ENCODE measurements at regions not wholly inside any gene's neighbourhood (a gene's known extent, or its start where the extent isn't known, plus 50 kb on each side); places are given as distances from the start of the nearest gene placed in this dataset.

DNA sequence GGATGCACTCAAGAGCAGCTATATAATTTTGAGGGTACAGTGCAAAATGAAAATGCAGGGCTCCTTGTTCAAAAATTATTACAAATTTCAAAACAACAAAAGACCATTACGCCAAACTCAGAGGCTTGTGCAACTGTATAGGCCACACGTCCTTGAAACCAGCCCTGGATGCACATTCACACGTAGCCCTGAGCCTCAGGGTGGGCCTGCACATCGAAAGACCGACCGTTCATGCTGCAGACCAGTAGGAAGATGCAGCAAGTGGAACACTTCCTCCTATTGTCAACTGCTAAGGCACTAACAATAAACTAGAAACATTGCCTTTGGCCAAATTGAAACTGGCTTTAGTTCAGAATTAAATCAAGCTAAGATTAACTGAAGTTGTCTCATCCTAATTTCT, 174.7 kb downstream of the SHOX2 start:
- TF ChIP-seq, protein P1, sequence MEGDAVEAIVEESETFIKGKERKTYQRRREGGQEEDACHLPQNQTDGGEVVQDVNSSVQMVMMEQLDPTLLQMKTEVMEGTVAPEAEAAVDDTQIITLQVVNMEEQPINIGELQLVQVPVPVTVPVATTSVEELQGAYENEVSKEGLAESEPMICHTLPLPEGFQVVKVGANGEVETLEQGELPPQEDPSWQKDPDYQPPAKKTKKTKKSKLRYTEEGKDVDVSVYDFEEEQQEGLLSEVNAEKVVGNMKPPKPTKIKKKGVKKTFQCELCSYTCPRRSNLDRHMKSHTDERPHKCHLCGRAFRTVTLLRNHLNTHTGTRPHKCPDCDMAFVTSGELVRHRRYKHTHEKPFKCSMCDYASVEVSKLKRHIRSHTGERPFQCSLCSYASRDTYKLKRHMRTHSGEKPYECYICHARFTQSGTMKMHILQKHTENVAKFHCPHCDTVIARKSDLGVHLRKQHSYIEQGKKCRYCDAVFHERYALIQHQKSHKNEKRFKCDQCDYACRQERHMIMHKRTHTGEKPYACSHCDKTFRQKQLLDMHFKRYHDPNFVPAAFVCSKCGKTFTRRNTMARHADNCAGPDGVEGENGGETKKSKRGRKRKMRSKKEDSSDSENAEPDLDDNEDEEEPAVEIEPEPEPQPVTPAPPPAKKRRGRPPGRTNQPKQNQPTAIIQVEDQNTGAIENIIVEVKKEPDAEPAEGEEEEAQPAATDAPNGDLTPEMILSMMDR (IDR thresholded peaks at IDR 0.05): no peak
- no peak for ATAC-seq
- H3K9me3 ChIP-seq: no peaks in the 10 kb centered on the region
- H3K36me3 ChIP-seq: no peaks in the 10 kb centered on the region
- H3K27me3 ChIP-seq (ENCODE audit: low read depth): no peaks in the 10 kb centered on the region
- no peak for DNase-seq
- intact Hi-C loops (cut with DNase I): no loop called here
- H3K27ac ChIP-seq: no peak overlapping the region
- no peaks in the 10 kb centered on the region for H3K4me1 ChIP-seq
- no peak overlapping the region for H3K4me3 ChIP-seq

DNA sequence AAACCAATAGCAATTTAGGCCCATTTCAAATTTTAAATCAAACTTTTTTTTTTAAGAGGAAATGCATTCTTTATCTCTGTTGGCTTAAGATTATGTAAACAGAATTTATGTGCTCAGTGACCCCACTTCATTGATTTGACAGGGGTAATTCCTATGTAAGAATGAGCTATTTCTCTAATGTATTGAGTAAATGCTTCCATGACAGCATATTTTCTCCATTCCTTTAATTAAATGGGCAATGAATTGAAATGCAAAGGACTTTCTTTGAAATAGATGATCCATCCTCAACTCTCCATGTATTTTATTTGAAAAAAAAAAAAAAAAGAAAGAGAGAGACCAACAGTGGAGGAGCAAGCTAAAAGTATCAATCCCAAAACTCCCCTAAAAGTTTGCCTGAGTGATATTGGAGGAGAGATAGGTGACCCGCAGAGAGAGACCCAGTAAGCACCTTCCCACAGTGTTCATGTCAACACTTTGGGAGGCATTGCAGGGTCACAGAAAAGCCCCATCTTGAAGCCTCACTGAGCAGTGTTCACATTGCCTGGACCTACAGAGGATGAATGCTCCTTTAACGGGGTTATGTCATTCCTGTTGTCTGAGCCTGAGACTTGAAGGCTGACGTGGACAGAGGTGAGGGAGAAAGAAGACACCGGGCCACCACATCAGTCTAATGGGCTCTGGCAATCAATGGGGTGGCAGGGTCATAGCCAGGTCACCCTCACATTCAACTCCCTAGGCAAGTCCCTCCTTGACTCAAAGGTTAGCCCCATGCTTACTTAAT, 176.0 kb downstream of the SHOX2 start:
- Histone ChIP-seq H3K4me3 (no peak overlapping the region), H3K9me3 (no peaks in the 10 kb centered on the region), H3K36me3 (no peaks in the 10 kb centered on the region), H3K27ac (no peak overlapping the region), H3K4me1 (no peaks in the 10 kb centered on the region), H3K27me3 (ENCODE audit: low read depth) (no peaks in the 10 kb centered on the region)
- TF ChIP-seq, protein P1 (IDR thresholded peaks at IDR 0.05): no peak
- intact Hi-C loops (cut with DNase I): no loop called here
- no peak for ATAC-seq
- no peak for DNase-seq

- intact Hi-C loops (cut with DNase I): no loop called here
- H3K9me3 ChIP-seq: no peaks in the 10 kb centered on the region
- H3K4me1 ChIP-seq: no peaks in the 10 kb centered on the region
- no peaks in the 10 kb centered on the region for H3K36me3 ChIP-seq
- no peak overlapping the region for H3K4me3 ChIP-seq
- ATAC-seq (no peak), DNase-seq (no peak)
- TF ChIP-seq, protein P1 (IDR thresholded peaks at IDR 0.05): no peak
- no peaks in the 10 kb centered on the region for H3K27me3 ChIP-seq (ENCODE audit: low read depth)
- H3K27ac ChIP-seq: no peak overlapping the region
Observed at GRCh38 chr3:157926822-157927221, 179.4 kb downstream of the SHOX2 start.

DNA sequence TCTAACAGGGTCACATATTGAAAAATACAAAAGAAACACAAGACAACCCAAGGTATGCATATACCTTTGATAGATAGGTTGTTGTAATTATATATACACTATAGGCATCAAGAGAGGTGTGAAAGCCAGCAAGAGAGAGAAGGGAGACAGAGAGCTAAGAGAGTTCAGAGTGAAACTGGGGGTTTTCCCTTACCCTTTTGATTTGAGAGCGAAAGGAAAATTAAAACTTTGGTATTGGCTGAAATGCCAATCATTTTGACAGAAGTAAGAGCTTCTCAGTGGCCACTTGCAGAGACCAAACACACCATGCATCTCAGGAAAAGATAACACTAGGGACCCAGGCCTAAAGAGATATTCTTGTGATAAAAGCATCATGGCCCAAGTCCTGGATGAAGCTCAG, 183.6 kb downstream of the SHOX2 start:
- TF ChIP-seq, protein P1 (IDR thresholded peaks at IDR 0.05): no peak
- no peaks in the 10 kb centered on the region for H3K4me1 ChIP-seq
- intact Hi-C loops (cut with DNase I): no loop called here
- H3K9me3 ChIP-seq: no peaks in the 10 kb centered on the region
- no peak overlapping the region for H3K27ac ChIP-seq
- ATAC-seq: no peak
- DNase-seq: no peak
- H3K4me3 ChIP-seq: no peak overlapping the region
- no peaks in the 10 kb centered on the region for H3K36me3 ChIP-seq
- H3K27me3 ChIP-seq (ENCODE audit: low read depth): no peaks in the 10 kb centered on the region

DNA sequence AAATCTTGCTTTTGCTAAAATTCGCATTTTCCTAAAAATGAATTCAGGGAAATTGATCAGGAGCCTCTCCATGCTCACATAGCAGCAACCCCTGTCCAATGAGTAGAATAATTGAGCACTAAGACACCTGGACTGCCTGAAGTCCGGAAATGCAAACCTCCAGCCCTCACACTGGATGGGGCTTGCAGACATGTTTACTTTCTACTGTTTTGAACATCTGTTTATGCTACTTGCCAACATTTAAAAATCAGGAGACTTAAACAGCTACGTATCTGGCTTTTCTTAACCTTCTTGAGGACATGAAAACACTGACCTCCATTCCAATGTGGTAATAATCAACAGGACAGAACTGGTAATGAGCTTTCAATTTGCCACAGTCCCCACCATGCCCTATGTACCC, 184.4 kb downstream of the SHOX2 start:
- no peaks in the 10 kb centered on the region for H3K9me3 ChIP-seq
- no peak overlapping the region for H3K4me3 ChIP-seq
- no peaks in the 10 kb centered on the region for H3K36me3 ChIP-seq
- TF ChIP-seq, protein P1 (IDR thresholded peaks at IDR 0.05): no peak
- no peaks in the 10 kb centered on the region for H3K4me1 ChIP-seq
- ATAC-seq (no peak), DNase-seq (no peak)
- H3K27me3 ChIP-seq (ENCODE audit: low read depth): no peaks in the 10 kb centered on the region
- no peak overlapping the region for H3K27ac ChIP-seq
- intact Hi-C loops (cut with DNase I): no loop called here
